Esophagus squamous epithelium (tissue), 4 donors: ENCODE measurements at regions not wholly inside any gene's neighbourhood (a gene's known extent, or its start where the extent isn't known, plus 50 kb on each side); places are given as distances from the start of the nearest gene placed in this dataset.

ENCODE experiments used
- CTCF ChIP-seq, 6 experiments: fragments of 450-650 bp in 4 of 6; fragments of 200-600 bp in 2 of 6; sonication (generic) in 2 of 6; IDR thresholded peaks; one replicate each; pipeline ENCODE4 v1.5.1; 2016 to 2019; ENCODE audit warnings: antibody characterized with exemption in 6 of 6, mild to moderate bottlenecking in 4 of 6, moderate library complexity in 4 of 6
- POLR2A ChIP-seq, 4 donors: fragments of 450-650 bp; IDR thresholded peaks; one replicate each; pipeline ENCODE4 v1.6.1; 2017; ENCODE audit warnings: antibody characterized with exemption in 4 of 4, mild to moderate bottlenecking in 4 of 4, moderate library complexity in 3 of 4

- TF ChIP-seq CTCF (IDR thresholded peaks at IDR 0.05) (no peak), POLR2A (IDR thresholded peaks at IDR 0.05) (no peak)
Observed at GRCh38 chr1:239008568-239008967, 377.8 kb upstream of the CHRM3 start.
